Motor neuron (in vitro differentiated cells): ENCODE measurements at regions not wholly inside any gene's neighbourhood (a gene's known extent, or its start where the extent isn't known, plus 50 kb on each side); places are given as distances from the start of the nearest gene placed in this dataset.

Experiments
- ATAC-seq, 8 experiments: fragments of 200-7000 bp; cut with Tn5 transposase; replicated peaks in 6 of 8; 2 replicates each; pipeline ENCODE4 v1.8.0; 2021; ENCODE audit warnings: mild to moderate bottlenecking in 8 of 8, moderate library complexity in 8 of 8
- H3K27ac ChIP-seq, 2 donors: fragments of 250-450 bp; sonication (Bioruptor Pico); 2 replicates each; pipeline ENCODE4 v1.9.0; 2021; ENCODE audit warnings: antibody characterized with exemption in 2 of 2, mild to moderate bottlenecking in 2 of 2, moderate library complexity in 1 of 2
- H3K4me1 ChIP-seq, 2 donors: fragments of 250-450 bp; sonication (Bioruptor Pico); replicated peaks in 1 of 2; 2 replicates each; pipeline ENCODE4 v1.6.1; 2021; ENCODE audit warnings: antibody characterized with exemption in 2 of 2, mild to moderate bottlenecking in 2 of 2, moderate library complexity in 1 of 2
- H3K4me3 ChIP-seq, 5 donors: fragments of 250-450 bp; sonication (Bioruptor Pico); 2 replicates each; pipeline ENCODE4 v1.9.0; 2021; ENCODE audit warnings: antibody characterized with exemption in 5 of 5, mild to moderate bottlenecking in 5 of 5, moderate library complexity in 4 of 5
- WGBS, 10 experiments: fragments of 450-650 bp; shearing (Covaris generic); methylation state at CpG; one replicate each; pipeline ENCODE4 v1.0.0; 2022; 5-methylcytosine and 5-hydroxymethylcytosine counted together
- in situ Hi-C, 9 experiments: fragments of 400-800 bp; cut with MboI; loops; one replicate each; pipeline ENCODE4 v1.15.0; 2021; ENCODE audit warnings: low sequenced_read_pairs in 9 of 9, low pct_unique_long_range_greater_than_20kb in 2 of 9; ENCODE audit not compliant: unreplicated experiment in 9 of 9

- no peak for ATAC-seq
- in situ Hi-C loops, result no loop called here
- H3K27ac ChIP-seq, result no peak overlapping the region
- H3K4me3 ChIP-seq, result no peak overlapping the region
- no peaks in the 10 kb centered on the region for H3K4me1 ChIP-seq
- WGBS, 10 experiments, result 0 to 86% (median 30%) methylated on average over 1 of the region's 1 CpG; no CpG with 5 or more reads in 2 of the 10 experiments
Observed at GRCh38 chr3:118559286-118559685, 475.4 kb downstream of the IGSF11 start.

- ATAC-seq, result no peak
- Histone ChIP-seq H3K4me3 (no peak overlapping the region), H3K27ac (no peak overlapping the region), H3K4me1 (no peaks in the 10 kb centered on the region)
- in situ Hi-C loops, result no loop called here
Observed at GRCh38 chr3:118564800-118565199, 469.8 kb downstream of the IGSF11 start.

DNA sequence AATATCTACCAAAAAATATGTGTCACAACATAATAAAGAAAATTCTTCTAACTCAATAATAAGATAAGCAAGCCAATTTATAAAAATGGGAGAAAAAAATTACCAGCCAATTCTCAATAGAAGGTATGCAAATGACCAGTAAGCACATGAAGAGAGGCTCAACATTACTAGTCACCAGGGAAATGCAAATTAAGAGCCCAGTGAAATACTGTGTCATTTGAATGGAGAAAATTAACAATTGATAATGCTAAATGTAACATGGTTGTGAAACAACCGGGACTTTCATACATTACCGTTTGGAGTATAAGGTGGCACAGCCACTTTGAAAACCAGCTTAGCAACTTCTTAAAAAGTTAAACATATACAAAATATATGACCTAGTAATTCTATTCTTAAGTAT is 460.7 kb downstream of the IGSF11 start:
- 35 to 95% (median 64%) methylated on average over 2 of the region's 2 CpGs; no CpG with 5 or more reads in 1 of the 10 experiments for WGBS, 10 experiments
- in situ Hi-C loops, result no loop called here
- no peaks in the 10 kb centered on the region for H3K4me1 ChIP-seq
- ATAC-seq, result peak in 3 of 8 experiments; percentile 41 to 87 (median 44)
- no peak overlapping the region for H3K4me3 ChIP-seq
- H3K27ac ChIP-seq, result no peak overlapping the region

DNA sequence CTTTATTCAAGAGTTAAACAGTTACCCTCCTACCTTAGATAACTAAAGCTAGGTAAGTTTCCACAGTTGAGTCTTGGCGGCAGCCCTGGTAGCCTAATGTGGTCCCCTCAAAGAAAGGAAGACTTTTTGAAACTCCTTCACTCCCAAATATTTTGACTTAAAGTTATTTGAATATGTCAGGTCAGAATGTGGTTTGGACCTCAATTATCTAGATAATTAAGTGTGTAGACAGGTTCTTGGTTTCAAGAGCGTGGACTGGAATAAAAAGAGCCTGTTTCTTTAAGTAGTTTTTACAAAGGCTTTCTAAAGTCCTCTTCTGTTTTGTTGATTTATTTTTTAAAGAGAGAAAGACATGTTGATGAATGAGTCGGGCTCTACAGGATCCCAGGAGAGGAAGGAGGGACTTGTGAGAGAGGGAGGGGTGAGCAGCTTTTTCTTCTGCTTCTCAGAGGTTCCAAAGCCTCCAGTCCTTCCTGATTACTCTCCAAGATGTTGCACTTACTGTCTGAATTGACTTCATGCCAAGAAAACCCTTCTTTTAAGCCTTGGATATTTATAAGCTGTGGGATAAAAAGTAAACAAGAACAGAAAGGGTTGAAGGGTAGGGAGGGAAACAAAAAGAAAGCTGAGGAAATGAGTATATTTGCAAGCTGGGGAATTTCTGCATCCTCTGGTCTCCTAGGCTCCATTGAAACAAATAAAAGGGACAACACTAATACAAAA is 457.4 kb downstream of the IGSF11 start:
- no peak overlapping the region for H3K27ac ChIP-seq
- 0 to 100% (median 10%) methylated on average over 1 to 3 of the region's 3 CpGs; no CpG with 5 or more reads in 1 of the 10 experiments for WGBS, 10 experiments
- H3K4me1 ChIP-seq, result no peaks in the 10 kb centered on the region
- no peak overlapping the region for H3K4me3 ChIP-seq
- in situ Hi-C loops, result no loop called here
- peak in 4 of 8 experiments; percentile 50 to 93 (median 72) for ATAC-seq

GRCh38 chr3:118578559-118578958 is 456.1 kb downstream of the IGSF11 start:
- in situ Hi-C loops, result no loop called here
- Histone ChIP-seq H3K27ac (no peak overlapping the region), H3K4me3 (no peak overlapping the region), H3K4me1 (no peaks in the 10 kb centered on the region)
- no peak for ATAC-seq
- WGBS, 10 experiments, result 2 to 100% (median 73%) methylated on average over 1 to 6 of the region's 6 CpGs; no CpG with 5 or more reads in 1 of the 10 experiments

- H3K4me1 ChIP-seq, result no peaks in the 10 kb centered on the region
- no peak overlapping the region for H3K27ac ChIP-seq
- in situ Hi-C loops, result no loop called here
- peak in 1 of 8 experiments; percentile 32 for ATAC-seq
- 0 to 88% (median 63%) methylated on average over 1 to 2 of the region's 2 CpGs; no CpG with 5 or more reads in 1 of the 10 experiments for WGBS, 10 experiments
- no peak overlapping the region for H3K4me3 ChIP-seq
Observed at GRCh38 chr3:118587037-118587741, 447.5 kb downstream of the IGSF11 start.

DNA sequence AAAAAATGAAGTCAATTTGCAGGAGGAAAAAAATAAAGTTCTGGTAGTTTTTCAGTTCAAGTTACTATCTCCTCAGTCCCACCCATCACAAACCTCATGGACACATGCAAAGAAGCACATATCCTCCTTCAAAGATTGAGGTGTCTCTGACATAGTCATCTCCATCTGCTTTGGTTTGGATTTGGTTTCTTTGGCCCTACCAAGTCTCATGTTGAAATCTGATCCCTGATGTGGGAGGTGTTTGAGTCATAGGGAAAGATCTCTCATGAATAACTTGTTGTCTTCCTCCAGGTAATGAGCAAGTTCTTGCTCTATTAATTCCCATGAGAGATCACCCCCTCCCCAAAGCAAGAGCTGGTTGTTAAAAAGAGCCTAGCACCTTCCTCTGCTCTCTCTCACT is 446.8 kb downstream of the IGSF11 start:
- no peak for ATAC-seq
- Histone ChIP-seq H3K4me3 (no peak overlapping the region), H3K27ac (no peak overlapping the region), H3K4me1 (no peaks in the 10 kb centered on the region)
- in situ Hi-C loops, result no loop called here

DNA sequence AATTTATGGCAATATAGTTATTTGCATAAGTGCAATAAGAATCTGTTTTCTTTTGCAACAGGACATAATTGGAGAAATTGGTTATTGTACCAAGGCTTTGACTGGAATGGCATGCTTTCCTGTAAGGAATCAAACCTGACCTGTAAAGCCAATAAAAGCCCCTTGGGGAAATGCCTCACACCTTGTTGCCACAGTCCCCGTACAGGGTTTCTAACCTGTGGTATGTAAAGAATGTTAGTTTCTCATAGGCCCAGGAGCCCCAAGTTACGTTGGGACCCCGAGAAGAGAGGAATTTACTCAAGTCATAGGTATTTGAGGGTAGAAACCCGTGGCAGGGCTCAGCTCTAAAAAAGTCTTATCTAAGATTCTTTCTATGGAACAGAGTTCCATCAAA is 441.4 kb downstream of the IGSF11 start:
- WGBS, 10 experiments, result 0 to 100% (median 61%) methylated on average over 1 to 4 of the region's 4 CpGs; no CpG with 5 or more reads in 3 of the 10 experiments
- no peak overlapping the region for H3K27ac ChIP-seq
- in situ Hi-C loops, result no loop called here

DNA sequence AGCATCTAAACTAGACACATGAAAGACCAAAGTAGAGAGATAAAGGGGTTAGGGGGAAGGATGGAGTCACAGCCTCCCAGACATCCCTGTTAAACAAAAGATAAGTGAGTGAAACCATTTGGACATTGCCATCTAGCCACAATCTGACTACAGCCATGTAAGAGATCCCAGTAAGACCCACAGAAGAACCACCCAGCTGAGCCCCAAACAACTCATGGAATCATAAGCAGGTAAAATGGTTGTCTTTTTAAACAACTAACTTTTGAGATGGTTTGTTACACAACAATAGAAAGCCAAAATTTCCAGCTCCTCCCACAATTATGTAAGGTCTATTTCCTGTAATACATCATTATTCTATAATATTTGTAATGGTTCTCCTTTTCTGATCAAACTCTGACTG is 437.5 kb downstream of the IGSF11 start:
- ATAC-seq, result no peak
- in situ Hi-C loops, result no loop called here
- no peak overlapping the region for H3K4me3 ChIP-seq
- H3K27ac ChIP-seq, result no peak overlapping the region
- no peaks in the 10 kb centered on the region for H3K4me1 ChIP-seq

More for the DNA sequence above, 441.4 kb downstream of the IGSF11 start:
- Histone ChIP-seq H3K4me3 (no peak overlapping the region), H3K4me1 (no peaks in the 10 kb centered on the region)
- ATAC-seq, result no peak

- 0 to 92% (median 40%) methylated on average over 1 to 4 of the region's 5 CpGs; no CpG with 5 or more reads in 3 of the 10 experiments for WGBS, 10 experiments
- ATAC-seq, result peak in 2 of 8 experiments; percentile 88 to 95
- H3K4me3 ChIP-seq, result no peak overlapping the region
- H3K27ac ChIP-seq, result no peak overlapping the region
- H3K4me1 ChIP-seq, result no peaks in the 10 kb centered on the region
- in situ Hi-C loops, result no loop called here
Observed at GRCh38 chr3:118607915-118608820, 426.5 kb downstream of the IGSF11 start.

- no peak overlapping the region for H3K27ac ChIP-seq
- 0 to 100% (median 53%) methylated on average over 1 to 3 of the region's 3 CpGs; no CpG with 5 or more reads in 2 of the 10 experiments for WGBS, 10 experiments
- ATAC-seq, result no peak
- in situ Hi-C loops, result no loop called here
- no peak overlapping the region for H3K4me3 ChIP-seq
- no peaks in the 10 kb centered on the region for H3K4me1 ChIP-seq
Observed at GRCh38 chr3:118618247-118619040, 416.2 kb downstream of the IGSF11 start.

DNA sequence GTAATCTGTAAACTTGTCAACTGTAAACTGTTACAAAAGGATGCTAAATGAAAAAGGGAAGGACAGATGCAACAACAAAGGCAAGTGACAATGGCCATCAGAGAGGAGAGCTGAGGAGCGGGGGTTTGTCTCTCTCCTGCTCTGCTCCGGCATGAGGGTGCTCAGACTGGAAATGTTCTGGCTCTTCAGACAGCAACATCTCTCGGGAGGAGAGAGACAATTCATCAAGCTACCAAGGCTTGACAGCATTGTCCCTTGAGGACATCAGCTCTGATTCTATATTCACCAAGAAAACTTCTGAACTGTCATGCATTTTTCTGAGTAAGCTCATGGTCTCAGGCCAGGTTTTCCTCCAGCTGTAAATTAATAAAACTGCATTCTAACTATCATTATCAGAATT is 408.2 kb downstream of the IGSF11 start:
- H3K27ac ChIP-seq, result no peak overlapping the region
- 0 to 38% (median 26%) methylated on average over 1 to 3 of the region's 3 CpGs; no CpG with 5 or more reads in 4 of the 10 experiments for WGBS, 10 experiments
- H3K4me3 ChIP-seq, result no peak overlapping the region
- peak in 4 of 8 experiments; percentile 40 to 90 (median 72) for ATAC-seq
- peaks cover 5 to 11% of the 10 kb centered on the region in 2 donors for H3K4me1 ChIP-seq
- in situ Hi-C loops, result loop anchor here in 1 of 9 experiments (25.0 kb wide), 1 partner anchor 186 kb away; no protein-coding TSS in a partner anchor
